ENCODE measurements at regions not wholly inside any gene's neighbourhood (a gene's known extent, or its start where the extent isn't known, plus 50 kb on each side); places are given as distances from the start of the nearest gene placed in this dataset.

GRCh38 chr12:34186492-34186891 lies 164.2 kb downstream of the ALG10 start:
- peak in 1 of 4 donors; percentile 6 for TF ChIP-seq CTCF (IDR thresholded peaks at IDR 0.05)
- no peak for TF ChIP-seq POLR2A (IDR thresholded peaks at IDR 0.05)
